ENCODE measurements at regions not wholly inside any gene's neighbourhood (a gene's known extent, or its start where the extent isn't known, plus 50 kb on each side); places are given as distances from the start of the nearest gene placed in this dataset.

GRCh38 chr3:154931484-154931883, 148.6 kb upstream of the MME start:
- no peaks in the 10 kb centered on the region for H3K9me3 ChIP-seq (ENCODE audit: insufficient read depth, low read depth)
- ChIA-PET CTCF (no interaction called here), POLR2A (ENCODE audit: unreplicated experiment) (no interaction called here)
- H3K36me3 ChIP-seq (ENCODE audit: low read depth) = no peaks in the 10 kb centered on the region
- DNase-seq = no peak
- TF ChIP-seq CTCF (conservative IDR thresholded peaks at IDR 0.05) (no peak), EZH2 (IDR thresholded peaks at IDR 0.05; ENCODE audit: low read depth) (no peak)
- no peak overlapping the region for H3K4me2 ChIP-seq
- no peaks in the 10 kb centered on the region for H3K27me3 ChIP-seq (ENCODE audit: insufficient read depth, low read depth)
- no peak overlapping the region for H3K4me3 ChIP-seq
- H3K4me1 ChIP-seq (replicated peaks; ENCODE audit: insufficient read depth) = no peaks in the 10 kb centered on the region
- H4K20me1 ChIP-seq (ENCODE audit: insufficient read depth) = no peaks in the 10 kb centered on the region
- no peaks in the 10 kb centered on the region for H3F3A ChIP-seq (ENCODE audit: insufficient read depth, low read depth)
- no peak overlapping the region for H2AFZ ChIP-seq
- intact Hi-C loops (cut with micrococcal nuclease; ENCODE audit: unreplicated experiment) = no loop called here
- no peaks in the 10 kb centered on the region for H3K79me2 ChIP-seq (ENCODE audit: low read depth)
- H3K27ac ChIP-seq = no peak overlapping the region
- BruUV-seq (replicated peaks) = no TSS peak
- no peaks in the 10 kb centered on the region for H3K9me2 ChIP-seq (ENCODE audit: insufficient read depth)

- Histone ChIP-seq H3K9me2 (ENCODE audit: insufficient read depth) (no peaks in the 10 kb centered on the region), H3K4me3 (no peak overlapping the region), H3K36me3 (ENCODE audit: low read depth) (no peaks in the 10 kb centered on the region), H4K20me1 (ENCODE audit: insufficient read depth) (no peaks in the 10 kb centered on the region), H3K9me3 (ENCODE audit: insufficient read depth, low read depth) (no peaks in the 10 kb centered on the region), H3K27ac (no peak overlapping the region), H3K4me2 (no peak overlapping the region), H3K4me1 (replicated peaks; ENCODE audit: insufficient read depth) (no peaks in the 10 kb centered on the region), H2AFZ (no peak overlapping the region), H3F3A (ENCODE audit: insufficient read depth, low read depth) (no peaks in the 10 kb centered on the region), H3K79me2 (ENCODE audit: low read depth) (no peaks in the 10 kb centered on the region), H3K27me3 (ENCODE audit: insufficient read depth, low read depth) (no peaks in the 10 kb centered on the region)
- TF ChIP-seq CTCF (conservative IDR thresholded peaks at IDR 0.05) (no peak), EZH2 (IDR thresholded peaks at IDR 0.05; ENCODE audit: low read depth) (no peak)
- intact Hi-C loops (cut with micrococcal nuclease; ENCODE audit: unreplicated experiment) = no loop called here
- ChIA-PET POLR2A (ENCODE audit: unreplicated experiment) (interaction anchor here (0.7 kb wide), 1 partner anchor 115 kb away, joined by 3 read pairs; no protein-coding TSS in a partner anchor), CTCF (interaction anchor here (0.7 kb wide), 1 partner anchor 183 kb away, joined by 6 read pairs; no protein-coding TSS in a partner anchor)
- no TSS peak for BruUV-seq (replicated peaks)
- no peak for DNase-seq
Observed at GRCh38 chr3:154926721-154927120, 153.4 kb upstream of the MME start.

GRCh38 chr3:154921351-154921750, 158.8 kb upstream of the MME start:
- Histone ChIP-seq H3K79me2 (ENCODE audit: low read depth) (no peaks in the 10 kb centered on the region), H3K27me3 (ENCODE audit: insufficient read depth, low read depth) (no peaks in the 10 kb centered on the region), H3K9me3 (ENCODE audit: insufficient read depth, low read depth) (no peaks in the 10 kb centered on the region), H3K4me1 (replicated peaks; ENCODE audit: insufficient read depth) (no peaks in the 10 kb centered on the region), H3K4me3 (no peak overlapping the region), H3K36me3 (ENCODE audit: low read depth) (no peaks in the 10 kb centered on the region), H3K4me2 (no peak overlapping the region), H3F3A (ENCODE audit: insufficient read depth, low read depth) (no peaks in the 10 kb centered on the region), H3K9me2 (ENCODE audit: insufficient read depth) (no peaks in the 10 kb centered on the region), H2AFZ (no peak overlapping the region), H4K20me1 (ENCODE audit: insufficient read depth) (no peaks in the 10 kb centered on the region), H3K27ac (no peak overlapping the region)
- CTCF ChIA-PET = no interaction called here
- BruUV-seq (replicated peaks) = no TSS peak
- POLR2A ChIA-PET (ENCODE audit: unreplicated experiment) = no interaction called here
- TF ChIP-seq CTCF (conservative IDR thresholded peaks at IDR 0.05) = no peak
- intact Hi-C loops (cut with micrococcal nuclease; ENCODE audit: unreplicated experiment) = no loop called here
- DNase-seq = no peak

Measured in PC-9 (cell line).